ENCODE measurements at regions not wholly inside any gene's neighbourhood (a gene's known extent, or its start where the extent isn't known, plus 50 kb on each side); places are given as distances from the start of the nearest gene placed in this dataset.
"Not testable (repeated sequence)": the region's sequence is repeated elsewhere in the genome, so short reads cannot be mapped to it uniquely, and the experiment has no call there.

DNA sequence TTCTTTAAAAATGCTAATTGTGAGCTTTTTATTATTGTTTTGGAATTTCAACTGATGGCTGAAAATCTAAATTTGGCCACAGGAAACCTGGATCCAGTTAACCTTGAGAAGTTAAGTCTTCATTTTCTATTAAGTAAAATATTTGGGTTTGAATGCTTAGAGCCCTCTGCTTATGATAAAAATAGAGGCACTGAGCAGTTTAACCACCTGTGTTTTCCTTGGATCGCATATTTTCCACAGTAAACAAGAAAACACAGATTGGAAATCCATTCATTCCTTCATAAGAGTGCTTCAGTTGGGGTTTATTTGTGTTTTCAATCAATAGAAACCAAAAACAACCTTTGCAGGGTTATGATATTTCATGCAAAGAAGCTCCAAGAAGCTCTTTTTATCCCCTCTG lies 77.2 kb upstream of the HES1 start:
- DNase-seq (ENCODE audit: low read depth), result no peak
- TF ChIP-seq, protein P1, sequence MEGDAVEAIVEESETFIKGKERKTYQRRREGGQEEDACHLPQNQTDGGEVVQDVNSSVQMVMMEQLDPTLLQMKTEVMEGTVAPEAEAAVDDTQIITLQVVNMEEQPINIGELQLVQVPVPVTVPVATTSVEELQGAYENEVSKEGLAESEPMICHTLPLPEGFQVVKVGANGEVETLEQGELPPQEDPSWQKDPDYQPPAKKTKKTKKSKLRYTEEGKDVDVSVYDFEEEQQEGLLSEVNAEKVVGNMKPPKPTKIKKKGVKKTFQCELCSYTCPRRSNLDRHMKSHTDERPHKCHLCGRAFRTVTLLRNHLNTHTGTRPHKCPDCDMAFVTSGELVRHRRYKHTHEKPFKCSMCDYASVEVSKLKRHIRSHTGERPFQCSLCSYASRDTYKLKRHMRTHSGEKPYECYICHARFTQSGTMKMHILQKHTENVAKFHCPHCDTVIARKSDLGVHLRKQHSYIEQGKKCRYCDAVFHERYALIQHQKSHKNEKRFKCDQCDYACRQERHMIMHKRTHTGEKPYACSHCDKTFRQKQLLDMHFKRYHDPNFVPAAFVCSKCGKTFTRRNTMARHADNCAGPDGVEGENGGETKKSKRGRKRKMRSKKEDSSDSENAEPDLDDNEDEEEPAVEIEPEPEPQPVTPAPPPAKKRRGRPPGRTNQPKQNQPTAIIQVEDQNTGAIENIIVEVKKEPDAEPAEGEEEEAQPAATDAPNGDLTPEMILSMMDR (conservative IDR thresholded peaks at IDR 0.05; ENCODE audit: control insufficient read depth, insufficient read depth, low read depth, low read length), result no peak
- H3K4me3 ChIP-seq (ENCODE audit: control insufficient read depth, low read depth, low read length), result no peak overlapping the region

DNA sequence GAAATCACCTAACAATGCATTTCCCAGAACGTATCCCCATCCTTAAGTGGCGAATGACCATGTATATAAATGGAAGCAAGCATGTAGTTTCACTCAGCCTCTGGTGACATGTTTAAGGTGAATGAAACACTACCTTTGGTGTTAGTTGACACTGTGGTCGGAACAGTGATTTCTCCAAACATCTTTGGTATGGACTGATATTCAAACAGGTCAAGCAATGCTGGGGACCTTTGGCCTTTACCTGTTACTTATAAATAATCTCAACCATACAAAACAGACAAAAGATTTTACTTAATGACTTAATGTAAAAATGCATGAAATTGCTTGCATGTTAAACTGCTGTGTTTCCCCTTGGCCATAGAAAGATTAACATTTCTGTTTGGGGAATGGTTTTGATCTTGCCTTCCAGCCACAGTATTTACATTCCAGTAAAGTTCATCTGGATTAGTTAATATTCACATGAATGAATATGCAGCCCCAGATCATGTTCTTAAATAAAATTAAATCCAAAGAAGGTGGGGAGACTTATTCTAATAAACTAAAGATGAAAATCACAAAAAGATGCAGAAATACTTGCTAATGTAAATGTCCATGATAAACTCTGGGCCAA lies 74.4 kb upstream of the HES1 start:
- TF ChIP-seq, protein P1 (conservative IDR thresholded peaks at IDR 0.05; ENCODE audit: control insufficient read depth, insufficient read depth, low read depth, low read length), result no peak
- DNase-seq (ENCODE audit: low read depth), result no peak
- H3K4me3 ChIP-seq (ENCODE audit: control insufficient read depth, low read depth, low read length), result no peak overlapping the region

DNA sequence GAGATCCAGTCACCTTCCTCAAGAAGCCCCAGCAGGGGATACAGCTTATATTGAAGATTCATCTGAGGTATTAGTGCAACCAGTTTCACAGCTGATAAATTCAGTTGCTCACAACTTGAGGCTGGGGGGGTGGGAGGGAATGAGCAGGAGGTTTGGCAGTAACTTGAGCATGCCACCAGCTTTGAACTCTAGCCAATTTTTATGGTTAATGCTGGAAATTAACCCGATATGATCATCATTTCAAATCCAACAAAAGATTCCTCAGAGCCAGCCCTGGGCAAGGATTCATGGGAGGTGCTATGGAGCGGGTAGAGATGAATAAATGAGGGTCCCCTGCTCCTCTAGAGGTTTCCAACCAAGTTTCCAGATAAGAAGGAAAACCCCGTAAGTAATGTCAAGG lies 73.1 kb upstream of the HES1 start:
- H3K4me3 ChIP-seq (ENCODE audit: control insufficient read depth, low read depth, low read length), result no peak overlapping the region
- no peak for DNase-seq (ENCODE audit: low read depth)
- TF ChIP-seq, protein P1 (conservative IDR thresholded peaks at IDR 0.05; ENCODE audit: control insufficient read depth, insufficient read depth, low read depth, low read length), result no peak

DNA sequence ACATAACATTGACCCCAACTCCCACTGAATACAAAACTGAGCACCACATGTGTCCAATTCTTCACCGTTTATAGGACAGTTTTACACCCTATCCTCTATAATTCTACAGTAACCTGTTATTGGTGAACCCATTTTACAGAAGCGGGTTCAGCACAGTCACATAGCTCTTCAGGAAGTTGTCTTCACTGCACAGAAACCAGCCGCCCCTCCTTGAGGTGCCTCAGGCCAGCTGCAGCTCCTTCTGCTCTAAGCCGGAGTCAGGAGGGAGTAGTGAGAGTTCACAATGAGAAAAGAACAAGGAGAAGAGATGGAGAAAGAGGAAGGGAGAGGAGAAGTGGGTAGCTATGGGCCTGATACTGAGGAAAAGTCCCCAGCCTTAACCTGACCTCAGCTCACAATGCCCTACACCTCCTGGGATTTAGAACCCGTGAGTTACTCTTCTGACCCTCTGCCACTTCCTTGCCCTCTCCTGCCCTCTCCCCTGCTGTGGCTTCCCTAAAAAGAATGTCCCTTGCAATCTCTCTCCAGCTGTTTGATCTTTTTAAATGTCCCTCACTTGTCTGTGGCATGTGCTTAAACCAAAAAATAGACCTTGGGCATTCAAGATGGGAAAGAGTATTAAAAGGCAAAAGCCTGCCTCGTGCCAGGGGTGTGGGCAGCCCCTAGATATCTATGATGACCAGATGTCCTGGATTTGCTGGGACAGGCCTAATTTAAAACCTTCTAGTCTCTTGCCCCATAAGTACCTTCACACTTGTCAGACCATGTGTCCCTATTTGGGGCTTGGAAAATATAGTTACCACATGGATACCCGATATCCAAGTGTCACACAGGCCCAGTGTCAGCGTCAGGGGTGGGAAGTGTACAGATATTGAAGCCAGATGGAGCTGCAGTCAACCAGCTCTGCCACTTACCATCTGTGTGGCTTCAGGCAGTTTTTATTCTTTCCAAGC lies 71.3 kb upstream of the HES1 start:
- TF ChIP-seq, protein P1 (conservative IDR thresholded peaks at IDR 0.05; ENCODE audit: control insufficient read depth, insufficient read depth, low read depth, low read length), result no peak
- DNase-seq (ENCODE audit: low read depth), result no peak

DNA sequence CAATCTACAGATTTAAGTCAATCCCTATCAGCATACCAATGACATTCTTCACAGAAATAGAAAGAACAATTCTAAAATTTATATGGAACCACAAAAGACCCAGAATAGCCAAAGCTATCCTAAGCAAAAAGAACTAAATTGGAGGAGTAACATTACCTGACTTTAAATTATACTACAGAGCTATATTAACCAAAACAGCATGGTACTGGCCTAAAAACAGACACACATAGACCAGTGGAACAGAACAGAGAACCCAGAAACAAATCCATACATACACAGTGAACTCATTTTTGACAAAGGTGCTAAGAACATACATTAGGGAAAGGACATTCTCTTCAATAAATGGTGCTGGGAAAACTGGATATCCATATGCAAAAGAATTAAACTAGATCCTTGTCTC lies 68.6 kb upstream of the HES1 start:
- DNase-seq (ENCODE audit: low read depth); H3K4me3 ChIP-seq (ENCODE audit: control insufficient read depth, low read depth, low read length): not testable (repeated sequence)

More for the DNA sequence above, 71.3 kb upstream of the HES1 start:
- no peak overlapping the region for H3K4me3 ChIP-seq (ENCODE audit: control insufficient read depth, low read depth, low read length)

DNA sequence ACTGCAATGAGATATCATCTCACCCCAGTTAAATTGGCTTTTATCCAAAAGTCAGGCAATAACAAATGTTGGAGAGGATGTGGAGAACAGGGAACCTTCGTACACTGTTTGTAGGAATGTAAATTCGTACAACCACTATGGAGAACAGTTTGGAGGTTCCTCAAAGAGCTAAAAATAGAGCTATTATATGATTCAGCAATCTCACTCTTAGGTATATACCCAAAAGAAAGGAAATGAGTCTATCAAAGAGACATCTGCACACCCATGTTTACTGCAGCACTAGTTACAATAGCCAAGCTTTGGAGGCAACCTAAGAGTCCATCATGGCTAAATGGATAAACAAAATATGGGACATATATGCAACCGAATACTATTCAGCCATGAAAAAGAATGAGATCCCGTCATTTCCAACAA lies 68.0 kb upstream of the HES1 start:
- H3K4me3 ChIP-seq (ENCODE audit: control insufficient read depth, low read depth, low read length), result no peak overlapping the region
- TF ChIP-seq, protein P1 (conservative IDR thresholded peaks at IDR 0.05; ENCODE audit: control insufficient read depth, insufficient read depth, low read depth, low read length), result no peak
- DNase-seq (ENCODE audit: low read depth), result no peak

Data from fibroblast of mammary gland (primary cell).